ENCODE measurements at regions not wholly inside any gene's neighbourhood (a gene's known extent, or its start where the extent isn't known, plus 50 kb on each side); places are given as distances from the start of the nearest gene placed in this dataset.

DNA sequence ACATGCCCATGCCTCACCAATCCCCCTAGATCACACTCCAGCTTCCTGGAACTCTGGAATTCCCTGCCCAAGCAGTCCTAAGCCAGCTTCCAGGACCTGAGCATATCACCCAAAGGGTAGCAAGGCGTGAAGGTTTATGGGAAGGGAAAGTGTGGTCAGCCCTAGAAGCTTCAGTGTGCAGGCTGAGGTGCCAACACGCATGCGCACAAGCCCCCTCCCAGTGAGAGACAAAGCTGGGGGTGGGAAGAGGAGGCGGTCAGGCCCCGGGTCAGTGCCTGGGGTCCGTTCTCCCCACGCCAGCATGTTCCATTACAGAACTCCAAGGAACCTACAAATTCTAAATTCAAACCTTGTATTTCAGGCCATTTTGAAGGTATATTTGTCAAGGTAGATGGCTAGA is 103.6 kb upstream of the C7orf33 start:
- H3K4me1 ChIP-seq = no peaks in the 10 kb centered on the region
- H3K27ac ChIP-seq = no peak overlapping the region
- no peaks in the 10 kb centered on the region for H3K9me3 ChIP-seq
- H3K27me3 ChIP-seq = peaks cover 0 to 12% (median 0%) of the 10 kb centered on the region in 4 donors
- intact Hi-C loops (cut with DNase I) = loop anchor here (10.0 kb wide), 1 partner anchor 222 kb away; no protein-coding TSS in a partner anchor
- DNase-seq = no peak
- 87 to 89% methylated on average over 6 to 7 of the region's 7 CpGs for WGBS, 2 donors
- H3K4me3 ChIP-seq = no peak overlapping the region
- no peaks in the 10 kb centered on the region for H3K36me3 ChIP-seq
- TF ChIP-seq CTCF (IDR thresholded peaks at IDR 0.05) = no peak
- no peak for TF ChIP-seq POLR2A (IDR thresholded peaks at IDR 0.05)

DNA sequence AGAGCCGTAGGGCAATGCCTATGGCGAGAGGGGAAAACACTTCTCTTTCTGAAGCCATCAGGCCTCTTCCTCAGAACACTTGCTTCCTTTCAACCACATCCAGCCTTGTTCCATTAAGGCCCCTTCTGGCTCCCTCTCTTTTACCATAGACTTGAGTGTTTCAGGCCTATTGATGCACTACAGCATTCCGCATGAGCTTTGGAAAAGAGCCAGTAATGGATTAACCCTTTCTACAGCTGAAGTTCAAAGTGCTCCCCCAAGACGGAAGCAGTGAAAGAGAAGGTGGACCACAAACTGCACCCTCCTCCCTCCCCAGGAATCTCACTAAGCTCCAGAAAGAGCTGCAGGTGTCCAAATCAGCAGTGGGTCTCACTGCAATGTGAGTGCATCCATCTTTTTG is 102.7 kb upstream of the C7orf33 start:
- DNase-seq = no peak
- no peak overlapping the region for H3K27ac ChIP-seq
- TF ChIP-seq CTCF (IDR thresholded peaks at IDR 0.05) (no peak), POLR2A (IDR thresholded peaks at IDR 0.05) (no peak)
- intact Hi-C loops (cut with DNase I) = loop anchor here (10.0 kb wide), 1 partner anchor 223 kb away; no protein-coding TSS in a partner anchor
- H3K9me3 ChIP-seq = peaks cover 0 to 8% (median 0%) of the 10 kb centered on the region in 3 donors
- no peak overlapping the region for H3K4me3 ChIP-seq
- H3K36me3 ChIP-seq = no peaks in the 10 kb centered on the region
- no peaks in the 10 kb centered on the region for H3K4me1 ChIP-seq
- WGBS, 2 donors = 59 to 85% methylated on average over 2 to 3 of the region's 4 CpGs
- peaks cover 0 to 12% (median 0%) of the 10 kb centered on the region in 4 donors for H3K27me3 ChIP-seq

DNA sequence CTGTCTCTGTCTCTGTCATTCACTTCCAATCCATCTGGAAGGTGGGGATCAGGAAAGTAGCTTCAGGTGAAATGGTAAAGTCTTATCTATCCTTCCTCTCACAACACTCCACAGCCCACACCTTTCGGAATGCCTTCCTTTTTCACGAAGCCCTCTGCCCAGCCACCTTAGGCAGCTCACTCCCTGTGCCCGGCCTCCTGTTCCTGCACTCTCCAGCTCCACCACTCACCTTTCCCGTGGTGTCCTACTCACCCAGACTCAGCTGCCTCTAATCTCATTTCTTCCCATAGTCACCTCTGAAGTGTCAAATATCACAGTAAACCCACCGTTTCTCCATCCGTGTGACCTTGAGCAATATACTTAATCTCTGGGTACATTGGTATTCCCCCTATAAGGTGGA is 100.9 kb upstream of the C7orf33 start:
- Histone ChIP-seq H3K27ac (no peak overlapping the region), H3K27me3 (peaks cover 0 to 12% (median 0%) of the 10 kb centered on the region in 4 donors), H3K9me3 (peaks cover 0 to 10% (median 0%) of the 10 kb centered on the region in 3 donors), H3K4me1 (no peaks in the 10 kb centered on the region), H3K4me3 (no peak overlapping the region), H3K36me3 (no peaks in the 10 kb centered on the region)
- 54 to 71% methylated on average over 6 of the region's 6 CpGs for WGBS, 2 donors
- TF ChIP-seq POLR2A (IDR thresholded peaks at IDR 0.05) = no peak
- no peak for TF ChIP-seq CTCF (IDR thresholded peaks at IDR 0.05)
- intact Hi-C loops (cut with DNase I) = loop anchor here (10.0 kb wide), 1 partner anchor 225 kb away; no protein-coding TSS in a partner anchor
- no peak for DNase-seq

DNA sequence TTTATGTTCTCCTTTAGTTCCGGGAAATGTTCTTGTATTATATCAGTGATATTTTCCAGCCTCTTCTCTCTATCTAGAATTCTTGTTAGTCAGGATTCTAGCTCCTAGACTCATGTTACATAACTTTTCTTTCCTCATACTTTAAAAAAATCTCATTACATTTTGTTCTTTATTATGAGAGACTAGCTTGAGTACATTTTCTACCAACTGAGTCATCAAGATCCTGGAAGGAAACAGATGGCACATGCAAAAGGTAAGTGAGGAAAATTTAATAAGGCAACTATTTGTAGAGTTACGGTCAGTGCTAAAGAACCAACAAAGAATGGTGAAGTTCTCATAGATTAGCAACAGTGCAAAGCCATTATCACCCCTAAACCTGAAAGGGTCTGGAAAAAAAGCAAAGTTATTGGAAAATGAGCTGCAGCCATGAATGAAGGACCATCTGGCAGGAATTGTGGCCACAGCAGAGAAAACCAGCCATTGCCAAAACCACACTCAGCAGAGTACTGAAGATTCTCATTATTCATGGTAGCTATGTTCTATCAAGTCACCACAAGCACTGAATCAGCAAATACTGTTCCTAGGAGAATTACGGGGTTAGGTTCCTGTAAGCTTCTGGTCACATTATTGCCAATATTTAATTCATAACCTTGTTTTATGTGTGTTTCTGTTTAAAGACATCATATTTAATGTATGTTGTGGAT is 98.3 kb upstream of the C7orf33 start:
- Histone ChIP-seq H3K4me3 (no peak overlapping the region), H3K4me1 (no peaks in the 10 kb centered on the region), H3K27ac (no peak overlapping the region), H3K36me3 (no peaks in the 10 kb centered on the region), H3K27me3 (peaks cover 0 to 12% (median 0%) of the 10 kb centered on the region in 4 donors), H3K9me3 (peaks cover 0 to 10% (median 0%) of the 10 kb centered on the region in 3 donors)
- TF ChIP-seq CTCF (IDR thresholded peaks at IDR 0.05) (no peak), POLR2A (IDR thresholded peaks at IDR 0.05) (no peak)
- intact Hi-C loops (cut with DNase I) = no loop called here
- WGBS, 2 donors = 46 to 75% methylated on average over 3 of the region's 3 CpGs
- DNase-seq = no peak

GRCh38 chr7:148495605-148496004 is 95.0 kb upstream of the C7orf33 start:
- H3K4me1 ChIP-seq = no peaks in the 10 kb centered on the region
- no peak overlapping the region for H3K27ac ChIP-seq
- peaks cover 0 to 19% (median 0%) of the 10 kb centered on the region in 4 donors for H3K27me3 ChIP-seq
- intact Hi-C loops (cut with DNase I) = no loop called here
- WGBS, 2 donors = 81 to 82% methylated on average over 4 of the region's 4 CpGs
- no peak for DNase-seq
- TF ChIP-seq POLR2A (IDR thresholded peaks at IDR 0.05) (no peak), CTCF (IDR thresholded peaks at IDR 0.05) (no peak)
- H3K9me3 ChIP-seq = peaks cover 0 to 10% (median 0%) of the 10 kb centered on the region in 3 donors
- no peaks in the 10 kb centered on the region for H3K36me3 ChIP-seq
- H3K4me3 ChIP-seq = no peak overlapping the region
